IMR-90 (cell line): ENCODE measurements at regions not wholly inside any gene's neighbourhood (a gene's known extent, or its start where the extent isn't known, plus 50 kb on each side); places are given as distances from the start of the nearest gene placed in this dataset.

Experiments used
- BHLHE40 ChIP-seq: fragments of 150-350 bp; IDR thresholded peaks from 2 replicates; pipeline ENCODE4 v1.6.1; 2016; ENCODE audit warnings: mild to moderate bottlenecking, low read depth, low read length
- CHD1 ChIP-seq: IDR thresholded peaks from 2 replicates; pipeline ENCODE4 v1.6.1; 2012; ENCODE audit warnings: low read depth, low read length, improper control_type of control experiment
- MAFK ChIP-seq: IDR thresholded peaks from 2 replicates; pipeline ENCODE4 v1.6.1; 2012; ENCODE audit warnings: low read depth, low read length, improper control_type of control experiment
- MAZ ChIP-seq: IDR thresholded peaks from 2 replicates; pipeline ENCODE4 v1.6.1; 2012; ENCODE audit warnings: low read depth, mild to moderate bottlenecking, low read length, improper control_type of control experiment, moderate library complexity, borderline replicate concordance
- POLR2A ChIP-seq: IDR thresholded peaks from 2 replicates; pipeline ENCODE4 v1.6.1; 2012; ENCODE audit warnings: mild to moderate bottlenecking, low read depth, low read length
- TF ChIP-seq, protein P1 (sequence below): conservative IDR thresholded peaks from 2 replicates; pipeline ENCODE4 v1.5.1; 2012; ENCODE audit warnings: mild to moderate bottlenecking, low read depth, low read length, improper control_type of control experiment
- TF ChIP-seq, protein P2 (sequence below): fragments of 150-350 bp; IDR thresholded peaks from 2 replicates; pipeline ENCODE4 v1.6.1; 2017; ENCODE audit warnings: mild to moderate bottlenecking, antibody characterized with exemption, low read length, low read depth

DNA sequence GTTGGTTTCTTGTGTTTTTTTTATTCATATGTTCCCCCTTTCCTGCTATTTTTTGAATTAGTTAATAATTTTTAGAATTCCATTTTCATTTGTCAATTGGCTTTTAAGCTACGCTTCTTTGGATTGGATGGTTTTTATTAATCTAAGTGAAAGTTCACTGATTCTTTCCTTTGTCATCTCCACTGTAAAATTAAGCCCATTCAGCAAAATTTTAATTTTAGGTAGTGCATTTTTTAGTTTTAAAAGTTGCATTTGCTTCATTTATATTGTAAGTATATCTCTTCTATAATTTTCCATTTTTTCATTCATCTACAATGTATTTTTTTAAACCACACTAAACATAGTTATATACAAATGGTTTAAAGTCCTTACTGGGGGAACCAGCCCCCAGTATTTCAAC, 417.3 kb upstream of the HTR2C start:
- TF ChIP-seq POLR2A: no peak
- TF ChIP-seq, protein P1, sequence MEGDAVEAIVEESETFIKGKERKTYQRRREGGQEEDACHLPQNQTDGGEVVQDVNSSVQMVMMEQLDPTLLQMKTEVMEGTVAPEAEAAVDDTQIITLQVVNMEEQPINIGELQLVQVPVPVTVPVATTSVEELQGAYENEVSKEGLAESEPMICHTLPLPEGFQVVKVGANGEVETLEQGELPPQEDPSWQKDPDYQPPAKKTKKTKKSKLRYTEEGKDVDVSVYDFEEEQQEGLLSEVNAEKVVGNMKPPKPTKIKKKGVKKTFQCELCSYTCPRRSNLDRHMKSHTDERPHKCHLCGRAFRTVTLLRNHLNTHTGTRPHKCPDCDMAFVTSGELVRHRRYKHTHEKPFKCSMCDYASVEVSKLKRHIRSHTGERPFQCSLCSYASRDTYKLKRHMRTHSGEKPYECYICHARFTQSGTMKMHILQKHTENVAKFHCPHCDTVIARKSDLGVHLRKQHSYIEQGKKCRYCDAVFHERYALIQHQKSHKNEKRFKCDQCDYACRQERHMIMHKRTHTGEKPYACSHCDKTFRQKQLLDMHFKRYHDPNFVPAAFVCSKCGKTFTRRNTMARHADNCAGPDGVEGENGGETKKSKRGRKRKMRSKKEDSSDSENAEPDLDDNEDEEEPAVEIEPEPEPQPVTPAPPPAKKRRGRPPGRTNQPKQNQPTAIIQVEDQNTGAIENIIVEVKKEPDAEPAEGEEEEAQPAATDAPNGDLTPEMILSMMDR: no peak
- TF ChIP-seq BHLHE40: no peak
- TF ChIP-seq MAFK: peak; percentile 83
- TF ChIP-seq MAZ: no peak
- TF ChIP-seq, protein P2, sequence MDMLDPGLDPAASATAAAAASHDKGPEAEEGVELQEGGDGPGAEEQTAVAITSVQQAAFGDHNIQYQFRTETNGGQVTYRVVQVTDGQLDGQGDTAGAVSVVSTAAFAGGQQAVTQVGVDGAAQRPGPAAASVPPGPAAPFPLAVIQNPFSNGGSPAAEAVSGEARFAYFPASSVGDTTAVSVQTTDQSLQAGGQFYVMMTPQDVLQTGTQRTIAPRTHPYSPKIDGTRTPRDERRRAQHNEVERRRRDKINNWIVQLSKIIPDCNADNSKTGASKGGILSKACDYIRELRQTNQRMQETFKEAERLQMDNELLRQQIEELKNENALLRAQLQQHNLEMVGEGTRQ: no peak
- no peak for TF ChIP-seq CHD1
